ENCODE measurements at regions not wholly inside any gene's neighbourhood (a gene's known extent, or its start where the extent isn't known, plus 50 kb on each side); places are given as distances from the start of the nearest gene placed in this dataset.

GRCh38 chr16:73404001-73404400 lies 356.1 kb upstream of the ZFHX3 start:
- Histone ChIP-seq H3K9me3 (ENCODE audit: low read length) (no peaks in the 10 kb centered on the region), H3K27ac (ENCODE audit: low read length) (no peak overlapping the region), H4K20me1 (ENCODE audit: low read length) (no peaks in the 10 kb centered on the region), H3K36me3 (ENCODE audit: low read depth, low read length) (no peaks in the 10 kb centered on the region), H3K27me3 (ENCODE audit: low read length) (peaks cover 51% of the 10 kb centered on the region), H3K79me2 (ENCODE audit: low read length) (no peaks in the 10 kb centered on the region), H3K4me2 (ENCODE audit: low read length) (no peak overlapping the region), H3K9me2 (replicated peaks; ENCODE audit: low read length) (no peaks in the 10 kb centered on the region), H2AFZ (ENCODE audit: low read length) (no peak overlapping the region), H3K9ac (ENCODE audit: low read length) (no peak overlapping the region), H3K4me1 (ENCODE audit: insufficient read depth, low read length) (no peaks in the 10 kb centered on the region), H3K4me3 (ENCODE audit: low read length) (no peak overlapping the region), H3F3A (ENCODE audit: low read length, unreplicated experiment) (no peaks in the 10 kb centered on the region)
- ChIA-PET POLR2A (ENCODE audit: unreplicated experiment) (no interaction called here), CTCF (no interaction called here)
- DNase-seq (no peak), ATAC-seq (no peak)
- TF ChIP-seq EZH2phosphoT487 (IDR thresholded peaks at IDR 0.05; ENCODE audit: borderline replicate concordance, low read length) (no peak), CTCF (conservative IDR thresholded peaks at IDR 0.05; ENCODE audit: low read depth, low read length) (no peak), EZH2 (IDR thresholded peaks at IDR 0.05; ENCODE audit: low read length, unreplicated experiment) (no peak)
- no TSS peak for BruUV-seq (replicated peaks)
- intact Hi-C loops (cut with micrococcal nuclease) = no loop called here

GRCh38 chr16:73403291-73403690 lies 355.4 kb upstream of the ZFHX3 start:
- no peak for TF ChIP-seq EZH2phosphoT487 (IDR thresholded peaks at IDR 0.05; ENCODE audit: borderline replicate concordance, low read length)
- no peak for TF ChIP-seq EZH2 (IDR thresholded peaks at IDR 0.05; ENCODE audit: low read length, unreplicated experiment)
- TF ChIP-seq CTCF (conservative IDR thresholded peaks at IDR 0.05; ENCODE audit: low read depth, low read length) = no peak
- Histone ChIP-seq H3K9me3 (ENCODE audit: low read length) (no peaks in the 10 kb centered on the region), H3K27ac (ENCODE audit: low read length) (no peak overlapping the region), H3K27me3 (ENCODE audit: low read length) (peaks cover 47% of the 10 kb centered on the region), H3K4me3 (ENCODE audit: low read length) (no peak overlapping the region), H3K4me1 (ENCODE audit: insufficient read depth, low read length) (no peaks in the 10 kb centered on the region), H3K36me3 (ENCODE audit: low read depth, low read length) (no peaks in the 10 kb centered on the region), H3K4me2 (ENCODE audit: low read length) (no peak overlapping the region), H3K79me2 (ENCODE audit: low read length) (no peaks in the 10 kb centered on the region), H3K9me2 (replicated peaks; ENCODE audit: low read length) (no peaks in the 10 kb centered on the region), H2AFZ (ENCODE audit: low read length) (no peak overlapping the region), H3K9ac (ENCODE audit: low read length) (no peak overlapping the region), H4K20me1 (ENCODE audit: low read length) (no peaks in the 10 kb centered on the region), H3F3A (ENCODE audit: low read length, unreplicated experiment) (no peaks in the 10 kb centered on the region)
- ATAC-seq = no peak
- no TSS peak for BruUV-seq (replicated peaks)
- POLR2A ChIA-PET (ENCODE audit: unreplicated experiment) = no interaction called here
- CTCF ChIA-PET = no interaction called here
- intact Hi-C loops (cut with micrococcal nuclease) = no loop called here
- no peak for DNase-seq

GRCh38 chr16:73400951-73401350 lies 353.0 kb upstream of the ZFHX3 start:
- Histone ChIP-seq H3K4me2 (ENCODE audit: low read length) (no peak overlapping the region), H3K9ac (ENCODE audit: low read length) (no peak overlapping the region), H2AFZ (ENCODE audit: low read length) (no peak overlapping the region), H3K36me3 (ENCODE audit: low read depth, low read length) (no peaks in the 10 kb centered on the region), H3K4me1 (ENCODE audit: insufficient read depth, low read length) (no peaks in the 10 kb centered on the region), H3K9me3 (ENCODE audit: low read length) (no peaks in the 10 kb centered on the region), H3K79me2 (ENCODE audit: low read length) (no peaks in the 10 kb centered on the region), H3K27me3 (ENCODE audit: low read length) (peaks cover 33% of the 10 kb centered on the region), H3K9me2 (replicated peaks; ENCODE audit: low read length) (no peaks in the 10 kb centered on the region), H3F3A (ENCODE audit: low read length, unreplicated experiment) (no peaks in the 10 kb centered on the region), H3K27ac (ENCODE audit: low read length) (no peak overlapping the region), H3K4me3 (ENCODE audit: low read length) (no peak overlapping the region), H4K20me1 (ENCODE audit: low read length) (no peaks in the 10 kb centered on the region)
- TF ChIP-seq EZH2phosphoT487 (IDR thresholded peaks at IDR 0.05; ENCODE audit: borderline replicate concordance, low read length) = no peak
- TF ChIP-seq EZH2 (IDR thresholded peaks at IDR 0.05; ENCODE audit: low read length, unreplicated experiment) = no peak
- TF ChIP-seq CTCF (conservative IDR thresholded peaks at IDR 0.05; ENCODE audit: low read depth, low read length) = no peak
- DNase-seq (no peak), ATAC-seq (no peak)
- no TSS peak for BruUV-seq (replicated peaks)
- intact Hi-C loops (cut with micrococcal nuclease) = no loop called here
- CTCF ChIA-PET = no interaction called here
- POLR2A ChIA-PET (ENCODE audit: unreplicated experiment) = no interaction called here

Measured in PC-3 (cell line).